K562 (cell line): ENCODE measurements at regions not wholly inside any gene's neighbourhood (a gene's known extent, or its start where the extent isn't known, plus 50 kb on each side); places are given as distances from the start of the nearest gene placed in this dataset.

Experiments used
- ATF3 ChIP-seq, 2 experiments: fragments of 450-650 bp in 1 of 2; sonication (generic) in 1 of 2; formaldehyde crosslinking in 1 of 2; IDR thresholded peaks in 1 of 2; conservative IDR thresholded peaks in 1 of 2; 2 replicates each; pipeline versions ENCODE4 v1.6.1 to v1.8.1; 2016 to 2023; ENCODE audit warnings: mild to moderate bottlenecking in 2 of 2, moderate library complexity in 2 of 2, inconsistent platforms in 1 of 2, missing genetic modification reagents in 1 of 2
- FIP1L1 ChIP-seq: fragments of 200-400 bp; formaldehyde crosslinking; IDR thresholded peaks from 2 replicates; pipeline ENCODE4 v1.6.1; 2018; ENCODE audit warnings: mild to moderate bottlenecking, low read depth, low read length; ENCODE audit not compliant: poor library complexity, severe bottlenecking
- NFIX ChIP-seq: fragments of 250-450 bp; sonication (Bioruptor Pico); IDR thresholded peaks from 2 replicates; pipeline ENCODE4 v1.4.0; 2020; ENCODE audit warnings: low read depth, mild to moderate bottlenecking, moderate library complexity
- PRDM10 ChIP-seq: fragments of 450-650 bp; IDR thresholded peaks from 2 replicates; pipeline ENCODE4 v1.6.1; 2018; ENCODE audit not compliant: partially characterized antibody
- ZNF146 ChIP-seq: IDR thresholded peaks from one replicate; pipeline ENCODE4 v1.6.1; 2018; ENCODE audit warnings: missing compliant biosample characterization; ENCODE audit not compliant: unreplicated experiment
- ZZZ3 ChIP-seq: fragments of 450-650 bp; IDR thresholded peaks from 2 replicates; pipeline ENCODE4 v1.6.1; 2016; ENCODE audit warnings: antibody characterized with exemption, mild to moderate bottlenecking, moderate library complexity
- TF ChIP-seq, protein P1 (sequence below), 2 experiments: fragments of 200-800 bp in 1 of 2; sonication (Bioruptor generic) in 1 of 2; sonication (generic) in 1 of 2; formaldehyde crosslinking in 1 of 2; IDR thresholded peaks in 1 of 2; conservative IDR thresholded peaks in 1 of 2; 2 replicates each; pipeline versions ENCODE4 v1.5.0 to v1.6.1; 2016 to 2020; ENCODE audit warnings: missing compliant biosample characterization in 1 of 2, missing genetic modification characterization in 1 of 2, missing genetic modification reagents in 1 of 2
- TF ChIP-seq, protein P2 (sequence below): fragments of 200-800 bp; sonication (Bioruptor generic); IDR thresholded peaks from 2 replicates; pipeline ENCODE4 v1.6.1; 2017; ENCODE audit warnings: missing genetic modification characterization, missing compliant biosample characterization
- TF ChIP-seq, protein P3 (sequence below): fragments of 450-650 bp; conservative IDR thresholded peaks from 2 replicates; pipeline ENCODE4 v1.6.1; 2016; ENCODE audit warnings: missing genetic modification characterization, low read depth, mild to moderate bottlenecking, control low read depth, missing compliant biosample characterization

DNA sequence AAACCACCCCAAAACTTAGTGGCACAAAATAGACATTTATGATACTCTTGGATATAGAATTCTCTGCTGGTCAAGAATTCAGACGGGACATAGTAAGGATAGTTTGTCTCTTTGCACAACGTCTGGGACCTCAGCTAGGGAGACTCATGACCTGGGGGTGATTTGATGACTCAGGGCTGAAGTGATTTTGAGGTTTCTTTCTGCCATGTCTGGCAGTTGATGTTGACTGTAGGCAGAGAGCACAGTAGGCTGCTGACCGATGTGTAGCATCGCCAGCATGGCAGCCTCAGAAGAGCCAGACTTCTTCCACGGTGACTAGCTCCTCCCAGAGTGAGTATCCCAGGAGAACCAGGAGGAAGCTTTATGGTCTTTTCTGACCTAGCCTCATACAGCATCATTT, 88.9 kb upstream of the FRMD6 start:
- TF ChIP-seq, protein P1, sequence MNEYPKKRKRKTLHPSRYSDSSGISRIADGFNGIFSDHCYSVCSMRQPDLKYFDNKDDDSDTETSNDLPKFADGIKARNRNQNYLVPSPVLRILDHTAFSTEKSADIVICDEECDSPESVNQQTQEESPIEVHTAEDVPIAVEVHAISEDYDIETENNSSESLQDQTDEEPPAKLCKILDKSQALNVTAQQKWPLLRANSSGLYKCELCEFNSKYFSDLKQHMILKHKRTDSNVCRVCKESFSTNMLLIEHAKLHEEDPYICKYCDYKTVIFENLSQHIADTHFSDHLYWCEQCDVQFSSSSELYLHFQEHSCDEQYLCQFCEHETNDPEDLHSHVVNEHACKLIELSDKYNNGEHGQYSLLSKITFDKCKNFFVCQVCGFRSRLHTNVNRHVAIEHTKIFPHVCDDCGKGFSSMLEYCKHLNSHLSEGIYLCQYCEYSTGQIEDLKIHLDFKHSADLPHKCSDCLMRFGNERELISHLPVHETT (CRISPR knock-in tag; conservative IDR thresholded peaks at IDR 0.05 in 1 of 2, IDR thresholded peaks at IDR 0.05 in 1 of 2), result no peak
- no peak for TF ChIP-seq PRDM10
- no peak for TF ChIP-seq FIP1L1
- TF ChIP-seq NFIX, result no peak
- no peak for TF ChIP-seq ATF3 (IDR thresholded peaks at IDR 0.05)
- no peak for TF ChIP-seq ATF3 (CRISPR knock-in tag; conservative IDR thresholded peaks at IDR 0.05)
- TF ChIP-seq, protein P2, sequence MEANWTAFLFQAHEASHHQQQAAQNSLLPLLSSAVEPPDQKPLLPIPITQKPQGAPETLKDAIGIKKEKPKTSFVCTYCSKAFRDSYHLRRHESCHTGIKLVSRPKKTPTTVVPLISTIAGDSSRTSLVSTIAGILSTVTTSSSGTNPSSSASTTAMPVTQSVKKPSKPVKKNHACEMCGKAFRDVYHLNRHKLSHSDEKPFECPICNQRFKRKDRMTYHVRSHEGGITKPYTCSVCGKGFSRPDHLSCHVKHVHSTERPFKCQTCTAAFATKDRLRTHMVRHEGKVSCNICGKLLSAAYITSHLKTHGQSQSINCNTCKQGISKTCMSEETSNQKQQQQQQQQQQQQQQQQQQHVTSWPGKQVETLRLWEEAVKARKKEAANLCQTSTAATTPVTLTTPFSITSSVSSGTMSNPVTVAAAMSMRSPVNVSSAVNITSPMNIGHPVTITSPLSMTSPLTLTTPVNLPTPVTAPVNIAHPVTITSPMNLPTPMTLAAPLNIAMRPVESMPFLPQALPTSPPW (CRISPR knock-in tag), result no peak
- no peak for TF ChIP-seq ZZZ3
- TF ChIP-seq, protein P3, sequence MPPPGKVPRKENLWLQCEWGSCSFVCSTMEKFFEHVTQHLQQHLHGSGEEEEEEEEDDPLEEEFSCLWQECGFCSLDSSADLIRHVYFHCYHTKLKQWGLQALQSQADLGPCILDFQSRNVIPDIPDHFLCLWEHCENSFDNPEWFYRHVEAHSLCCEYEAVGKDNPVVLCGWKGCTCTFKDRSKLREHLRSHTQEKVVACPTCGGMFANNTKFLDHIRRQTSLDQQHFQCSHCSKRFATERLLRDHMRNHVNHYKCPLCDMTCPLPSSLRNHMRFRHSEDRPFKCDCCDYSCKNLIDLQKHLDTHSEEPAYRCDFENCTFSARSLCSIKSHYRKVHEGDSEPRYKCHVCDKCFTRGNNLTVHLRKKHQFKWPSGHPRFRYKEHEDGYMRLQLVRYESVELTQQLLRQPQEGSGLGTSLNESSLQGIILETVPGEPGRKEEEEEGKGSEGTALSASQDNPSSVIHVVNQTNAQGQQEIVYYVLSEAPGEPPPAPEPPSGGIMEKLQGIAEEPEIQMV (tag), result no peak
- no peak for TF ChIP-seq ZNF146
